MCF 10A (cell line): ENCODE measurements at regions not wholly inside any gene's neighbourhood (a gene's known extent, or its start where the extent isn't known, plus 50 kb on each side); places are given as distances from the start of the nearest gene placed in this dataset.

ENCODE experiments used
- BruUV-seq: library from RNA; stranded (reverse); fragments of 400-500 nt; replicated peaks from 2 replicates; lab custom pipeline; 2021; lab: Mats Ljungman, UMichigan
- CTCF ChIA-PET: fragments of 300-600 bp; sonication (Branson Sonifier 250); formaldehyde crosslinking; extraction: SDS; loops from one replicate; lab custom pipeline; 2021; ENCODE audit warnings: antibody characterized with exemption, inconsistent platforms; lab: Yijun Ruan, JAX
- POLR2A ChIA-PET: fragments of 300-600, 350-650 bp; sonication (Branson Sonifier 250); formaldehyde crosslinking; extraction: SDS; loops from one replicate; lab custom pipeline; 2020; ENCODE audit warnings: antibody characterized with exemption, inconsistent platforms; lab: Yijun Ruan, JAX
- DNase-seq: peaks from one replicate; pipeline ENCODE4 v3.0.0-alpha.2; 2018; ENCODE audit not compliant: unreplicated experiment
- H3K27ac Mint-ChIP-seq: one replicate; pipeline ENCODE4 v1.8.0; 2022; ENCODE audit warnings: mild to moderate bottlenecking, low read depth, mixed read lengths; ENCODE audit not compliant: unreplicated experiment
- H3K27me3 Mint-ChIP-seq: one replicate; pipeline ENCODE4 v1.8.0; 2022; ENCODE audit warnings: mixed read lengths; ENCODE audit not compliant: insufficient read depth, unreplicated experiment
- H3K36me3 Mint-ChIP-seq: one replicate; pipeline ENCODE4 v1.8.0; 2022; ENCODE audit warnings: mild to moderate bottlenecking, moderate library complexity, mixed read lengths; ENCODE audit not compliant: insufficient read depth, unreplicated experiment
- H3K4me1 Mint-ChIP-seq: one replicate; pipeline ENCODE4 v1.8.0; 2022; ENCODE audit warnings: mixed read lengths; ENCODE audit not compliant: insufficient read depth, unreplicated experiment
- H3K4me3 Mint-ChIP-seq: one replicate; pipeline ENCODE4 v1.8.0; 2022; ENCODE audit warnings: mild to moderate bottlenecking, moderate library complexity, mixed read lengths; ENCODE audit not compliant: unreplicated experiment
- H3K9me3 Mint-ChIP-seq: one replicate; pipeline ENCODE4 v1.8.0; 2022; ENCODE audit warnings: mixed read lengths; ENCODE audit not compliant: unreplicated experiment
- intact Hi-C: fragments of 100-400 bp; cut with micrococcal nuclease; formaldehyde crosslinking; loops from 2 replicates; pipeline ENCODE4 v1.14.1; 2022
- TF ChIP-seq, protein P1 (sequence below): fragments of 200-600 bp; IDR thresholded peaks from one replicate; pipeline ENCODE4 v1.8.0; 2022; ENCODE audit warnings: antibody characterized with exemption, mild to moderate bottlenecking; ENCODE audit not compliant: unreplicated experiment

DNA sequence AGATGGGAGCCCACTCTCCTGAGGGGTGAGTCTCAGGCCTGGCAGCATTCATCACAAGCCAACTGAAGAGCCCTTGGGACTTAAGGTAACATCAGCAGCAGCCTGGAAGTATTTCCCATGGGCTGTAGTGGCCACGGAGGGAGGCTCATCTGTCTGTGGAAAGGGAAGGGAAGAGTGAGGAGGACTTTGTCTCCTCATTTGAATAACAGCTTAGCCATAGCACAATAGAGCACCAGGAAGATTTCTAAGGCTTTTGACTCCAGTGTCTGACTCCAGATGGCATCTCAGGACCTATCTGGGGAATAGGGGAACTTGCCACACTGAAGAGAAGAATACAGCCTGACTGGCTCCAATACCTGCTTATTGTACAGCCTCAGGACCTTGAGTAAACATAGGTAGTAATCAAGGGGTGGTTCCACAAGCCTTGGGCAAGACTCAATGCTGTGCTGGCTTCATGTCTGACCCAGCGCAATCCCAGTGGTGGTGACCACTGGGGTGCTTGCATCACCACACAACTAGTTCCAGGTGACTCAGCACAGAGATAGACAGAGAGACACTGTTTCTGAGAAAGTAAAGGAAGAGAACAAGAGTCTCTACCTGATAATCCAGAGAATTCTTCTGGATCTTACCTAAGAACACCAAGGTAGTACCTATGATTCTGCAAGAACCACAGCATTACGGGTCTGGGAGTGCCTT is 510.5 kb upstream of the CCDC179 start:
- ChIA-PET CTCF (interaction anchor here (0.7 kb wide), 1 partner anchor 20 kb away, joined by 3 read pairs; no protein-coding TSS in a partner anchor), POLR2A (no interaction called here)
- Mint-ChIP-seq H3K27ac (no peak overlapping the region), H3K36me3 (no peaks in the 10 kb centered on the region), H3K27me3 (no peaks in the 10 kb centered on the region), H3K4me3 (no peak overlapping the region), H3K4me1 (no peaks in the 10 kb centered on the region), H3K9me3 (peaks cover 16% of the 10 kb centered on the region)
- intact Hi-C loops = no loop called here
- TF ChIP-seq, protein P1, sequence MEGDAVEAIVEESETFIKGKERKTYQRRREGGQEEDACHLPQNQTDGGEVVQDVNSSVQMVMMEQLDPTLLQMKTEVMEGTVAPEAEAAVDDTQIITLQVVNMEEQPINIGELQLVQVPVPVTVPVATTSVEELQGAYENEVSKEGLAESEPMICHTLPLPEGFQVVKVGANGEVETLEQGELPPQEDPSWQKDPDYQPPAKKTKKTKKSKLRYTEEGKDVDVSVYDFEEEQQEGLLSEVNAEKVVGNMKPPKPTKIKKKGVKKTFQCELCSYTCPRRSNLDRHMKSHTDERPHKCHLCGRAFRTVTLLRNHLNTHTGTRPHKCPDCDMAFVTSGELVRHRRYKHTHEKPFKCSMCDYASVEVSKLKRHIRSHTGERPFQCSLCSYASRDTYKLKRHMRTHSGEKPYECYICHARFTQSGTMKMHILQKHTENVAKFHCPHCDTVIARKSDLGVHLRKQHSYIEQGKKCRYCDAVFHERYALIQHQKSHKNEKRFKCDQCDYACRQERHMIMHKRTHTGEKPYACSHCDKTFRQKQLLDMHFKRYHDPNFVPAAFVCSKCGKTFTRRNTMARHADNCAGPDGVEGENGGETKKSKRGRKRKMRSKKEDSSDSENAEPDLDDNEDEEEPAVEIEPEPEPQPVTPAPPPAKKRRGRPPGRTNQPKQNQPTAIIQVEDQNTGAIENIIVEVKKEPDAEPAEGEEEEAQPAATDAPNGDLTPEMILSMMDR = no peak
- no peak for DNase-seq
- BruUV-seq = no TSS peak

DNA sequence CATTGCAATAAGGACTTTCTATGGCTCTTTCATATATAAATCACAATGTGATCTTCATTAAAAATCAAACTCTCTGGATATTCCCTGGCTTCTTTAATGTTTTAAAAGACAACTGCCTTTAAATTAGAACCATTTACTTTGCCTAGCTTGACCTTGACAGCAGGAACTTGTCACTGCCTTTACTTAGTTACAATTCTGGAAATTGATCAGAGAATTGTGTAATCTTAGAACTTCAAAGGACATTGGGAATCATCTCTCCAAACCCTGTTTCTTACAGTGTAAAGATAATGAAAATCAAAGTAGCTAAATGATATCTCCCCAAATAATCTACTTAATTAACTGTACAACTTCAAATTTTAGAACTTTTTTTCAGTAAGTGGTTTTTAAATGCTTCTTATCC is 517.6 kb upstream of the CCDC179 start:
- H3K36me3 Mint-ChIP-seq = no peaks in the 10 kb centered on the region
- BruUV-seq = no TSS peak
- intact Hi-C loops = no loop called here
- CTCF ChIA-PET = no interaction called here
- TF ChIP-seq, protein P1 = no peak
- POLR2A ChIA-PET = no interaction called here
- no peak overlapping the region for H3K4me3 Mint-ChIP-seq
- H3K4me1 Mint-ChIP-seq = no peaks in the 10 kb centered on the region
- no peak overlapping the region for H3K27ac Mint-ChIP-seq
- H3K27me3 Mint-ChIP-seq = no peaks in the 10 kb centered on the region
- no peak for DNase-seq
- no peaks in the 10 kb centered on the region for H3K9me3 Mint-ChIP-seq

DNA sequence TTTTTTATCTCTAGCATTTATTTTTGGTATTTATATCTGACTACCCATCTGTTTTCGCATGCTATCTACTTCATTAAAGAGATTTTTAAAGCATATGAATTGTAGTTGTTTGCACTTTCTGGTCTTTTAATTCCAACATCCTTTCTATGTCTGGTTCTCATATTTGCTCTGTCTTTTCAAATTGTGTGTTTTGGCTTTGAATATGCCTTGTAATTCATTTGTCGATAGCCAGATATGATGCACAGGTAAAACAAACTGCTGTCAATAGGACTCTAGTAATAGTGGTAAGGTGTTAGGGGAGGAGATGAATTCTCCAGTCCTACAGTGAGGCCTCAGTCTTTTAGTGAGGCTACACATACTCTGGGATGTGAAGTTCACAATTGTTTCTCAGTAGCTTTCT is 530.8 kb upstream of the CCDC179 start:
- Mint-ChIP-seq H3K9me3 (peaks cover 8% of the 10 kb centered on the region), H3K36me3 (no peaks in the 10 kb centered on the region), H3K4me1 (no peaks in the 10 kb centered on the region), H3K27me3 (no peaks in the 10 kb centered on the region), H3K4me3 (no peak overlapping the region), H3K27ac (no peak overlapping the region)
- DNase-seq = no peak
- BruUV-seq = no TSS peak
- CTCF ChIA-PET = no interaction called here
- intact Hi-C loops = no loop called here
- TF ChIP-seq, protein P1 = no peak
- POLR2A ChIA-PET = no interaction called here

DNA sequence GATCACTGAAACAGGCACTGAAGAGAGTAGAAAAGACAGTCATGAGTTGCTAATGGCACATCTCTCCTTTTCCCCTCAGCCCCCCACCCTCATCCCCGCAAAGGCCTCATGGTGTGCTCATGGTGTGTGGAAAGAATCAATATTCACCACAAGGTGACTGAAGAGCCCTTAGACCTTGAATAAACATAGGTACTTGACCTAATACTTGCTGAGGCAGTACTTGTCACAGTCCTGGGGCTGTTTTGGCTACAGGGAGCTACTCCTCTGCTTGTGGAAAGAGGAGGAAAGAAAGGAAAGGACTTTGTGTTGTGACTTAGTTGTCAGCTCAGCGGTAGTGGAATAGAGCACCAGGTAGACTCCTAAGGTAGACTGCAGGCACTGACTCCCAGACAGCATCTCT is 537.8 kb upstream of the CCDC179 start:
- no peaks in the 10 kb centered on the region for H3K4me1 Mint-ChIP-seq
- H3K9me3 Mint-ChIP-seq = peaks cover 16% of the 10 kb centered on the region
- H3K27ac Mint-ChIP-seq = no peak overlapping the region
- CTCF ChIA-PET = no interaction called here
- H3K4me3 Mint-ChIP-seq = no peak overlapping the region
- POLR2A ChIA-PET = no interaction called here
- no peaks in the 10 kb centered on the region for H3K36me3 Mint-ChIP-seq
- TF ChIP-seq, protein P1 = no peak
- no TSS peak for BruUV-seq
- intact Hi-C loops = no loop called here
- DNase-seq = no peak
- H3K27me3 Mint-ChIP-seq = no peaks in the 10 kb centered on the region
